ENCODE measurements at regions not wholly inside any gene's neighbourhood (a gene's known extent, or its start where the extent isn't known, plus 50 kb on each side); places are given as distances from the start of the nearest gene placed in this dataset.

DNA sequence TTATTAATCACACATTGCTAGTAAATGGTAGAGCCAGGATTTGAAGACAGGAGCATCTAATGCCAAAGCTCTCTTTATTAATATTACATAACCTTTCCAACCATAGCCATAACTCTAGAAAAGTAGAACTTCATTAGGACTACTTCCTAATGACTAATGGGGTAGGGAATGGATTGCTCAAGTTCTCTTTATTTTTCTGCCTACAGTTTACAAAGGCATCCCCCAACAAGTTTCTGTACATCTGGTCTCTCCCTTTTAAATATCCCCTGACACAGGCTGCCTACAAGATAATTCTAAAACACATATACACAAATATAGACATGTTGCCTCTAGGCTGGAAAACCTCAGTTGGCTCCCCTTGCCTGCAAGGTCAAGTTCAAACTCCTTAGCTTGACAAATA lies 534.9 kb downstream of the SOX6 start:
- H3K4me3 ChIP-seq (ENCODE audit: low read length, poor library complexity, severe bottlenecking): no peak overlapping the region
- no peaks in the 10 kb centered on the region for H3K36me3 ChIP-seq (ENCODE audit: insufficient read depth, low read length)
- no peaks in the 10 kb centered on the region for H3K79me2 ChIP-seq (ENCODE audit: insufficient read depth, low read length)
- no peaks in the 10 kb centered on the region for H3K9me3 ChIP-seq (ENCODE audit: insufficient read depth, low read depth, low read length)
- no peaks in the 10 kb centered on the region for H4K20me1 ChIP-seq (ENCODE audit: insufficient read depth, low read length, poor library complexity, severe bottlenecking)
- H2AFZ ChIP-seq (ENCODE audit: low read length): no peak overlapping the region
- H3K4me2 ChIP-seq (ENCODE audit: low read depth, low read length, poor library complexity, severe bottlenecking): no peak overlapping the region
- H3F3A ChIP-seq (ENCODE audit: low read depth): no peaks in the 10 kb centered on the region
- H3K4me1 ChIP-seq (ENCODE audit: insufficient read depth, low read length, poor library complexity, severe bottlenecking): no peaks in the 10 kb centered on the region
- H3K27me3 ChIP-seq (ENCODE audit: insufficient read depth, low read length, poor library complexity, severe bottlenecking): no peaks in the 10 kb centered on the region
- H3K9me2 ChIP-seq (replicated peaks; ENCODE audit: low read depth, low read length): no peaks in the 10 kb centered on the region
- no peak overlapping the region for H3K9ac ChIP-seq (ENCODE audit: low read depth, low read length, poor library complexity, severe bottlenecking)
- TF ChIP-seq EZH2phosphoT487 (IDR thresholded peaks at IDR 0.05; ENCODE audit: borderline replicate concordance): no peak

GRCh38 chr11:15824060-15824459 lies 532.3 kb downstream of the SOX6 start:
- Histone ChIP-seq H3K4me1 (ENCODE audit: insufficient read depth, low read length, poor library complexity, severe bottlenecking) (no peaks in the 10 kb centered on the region), H3F3A (ENCODE audit: low read depth) (no peaks in the 10 kb centered on the region), H3K4me3 (ENCODE audit: low read length, poor library complexity, severe bottlenecking) (no peak overlapping the region), H3K27me3 (ENCODE audit: insufficient read depth, low read length, poor library complexity, severe bottlenecking) (no peaks in the 10 kb centered on the region), H3K4me2 (ENCODE audit: low read depth, low read length, poor library complexity, severe bottlenecking) (no peak overlapping the region), H3K9me2 (replicated peaks; ENCODE audit: low read depth, low read length) (no peaks in the 10 kb centered on the region), H4K20me1 (ENCODE audit: insufficient read depth, low read length, poor library complexity, severe bottlenecking) (no peaks in the 10 kb centered on the region), H2AFZ (ENCODE audit: low read length) (no peak overlapping the region), H3K9ac (ENCODE audit: low read depth, low read length, poor library complexity, severe bottlenecking) (no peak overlapping the region), H3K79me2 (ENCODE audit: insufficient read depth, low read length) (no peaks in the 10 kb centered on the region), H3K36me3 (ENCODE audit: insufficient read depth, low read length) (no peaks in the 10 kb centered on the region), H3K9me3 (ENCODE audit: insufficient read depth, low read depth, low read length) (no peaks in the 10 kb centered on the region)
- no peak for TF ChIP-seq EZH2phosphoT487 (IDR thresholded peaks at IDR 0.05; ENCODE audit: borderline replicate concordance)
- no peak for TF ChIP-seq CTCF (conservative IDR thresholded peaks at IDR 0.05; ENCODE audit: low read length)

GRCh38 chr11:15825976-15826650 lies 530.2 kb downstream of the SOX6 start:
- Histone ChIP-seq H3K4me2 (ENCODE audit: low read depth, low read length, poor library complexity, severe bottlenecking) (no peak overlapping the region), H2AFZ (ENCODE audit: low read length) (no peak overlapping the region), H3K79me2 (ENCODE audit: insufficient read depth, low read length) (no peaks in the 10 kb centered on the region), H3K9me3 (ENCODE audit: insufficient read depth, low read depth, low read length) (no peaks in the 10 kb centered on the region), H3K9me2 (replicated peaks; ENCODE audit: low read depth, low read length) (no peaks in the 10 kb centered on the region), H3K27me3 (ENCODE audit: insufficient read depth, low read length, poor library complexity, severe bottlenecking) (no peaks in the 10 kb centered on the region), H3K4me1 (ENCODE audit: insufficient read depth, low read length, poor library complexity, severe bottlenecking) (no peaks in the 10 kb centered on the region), H3K9ac (ENCODE audit: low read depth, low read length, poor library complexity, severe bottlenecking) (no peak overlapping the region), H4K20me1 (ENCODE audit: insufficient read depth, low read length, poor library complexity, severe bottlenecking) (no peaks in the 10 kb centered on the region), H3F3A (ENCODE audit: low read depth) (no peaks in the 10 kb centered on the region), H3K36me3 (ENCODE audit: insufficient read depth, low read length) (no peaks in the 10 kb centered on the region), H3K4me3 (ENCODE audit: low read length, poor library complexity, severe bottlenecking) (no peak overlapping the region)
- TF ChIP-seq CTCF (conservative IDR thresholded peaks at IDR 0.05; ENCODE audit: low read length) (no peak), EZH2phosphoT487 (IDR thresholded peaks at IDR 0.05; ENCODE audit: borderline replicate concordance) (no peak)

DNA sequence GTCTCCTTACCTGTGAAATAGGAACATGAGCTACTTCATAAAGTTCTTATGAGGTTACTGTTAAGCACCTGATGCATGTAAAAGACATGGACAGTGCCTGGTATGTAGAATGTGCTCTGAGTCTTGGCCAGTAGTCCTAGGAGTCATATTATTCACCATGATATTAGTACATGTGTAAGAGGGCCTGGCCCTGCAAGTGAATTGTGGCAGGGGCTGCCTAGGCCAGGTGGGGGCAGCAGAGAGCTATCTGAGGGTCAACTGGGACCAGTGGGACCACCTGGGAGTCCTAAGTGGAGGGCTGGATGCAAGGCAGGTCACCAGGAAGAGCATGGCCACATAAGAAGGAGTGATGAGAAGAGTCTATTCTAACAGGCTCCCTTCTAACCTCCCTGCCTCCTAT lies 529.5 kb downstream of the SOX6 start:
- Histone ChIP-seq H2AFZ (ENCODE audit: low read length) (no peak overlapping the region), H3K79me2 (ENCODE audit: insufficient read depth, low read length) (no peaks in the 10 kb centered on the region), H3K4me3 (ENCODE audit: low read length, poor library complexity, severe bottlenecking) (no peak overlapping the region), H3K9me3 (ENCODE audit: insufficient read depth, low read depth, low read length) (no peaks in the 10 kb centered on the region), H3K9me2 (replicated peaks; ENCODE audit: low read depth, low read length) (no peaks in the 10 kb centered on the region), H3K36me3 (ENCODE audit: insufficient read depth, low read length) (no peaks in the 10 kb centered on the region), H3K27me3 (ENCODE audit: insufficient read depth, low read length, poor library complexity, severe bottlenecking) (no peaks in the 10 kb centered on the region), H3K4me2 (ENCODE audit: low read depth, low read length, poor library complexity, severe bottlenecking) (no peak overlapping the region), H3K9ac (ENCODE audit: low read depth, low read length, poor library complexity, severe bottlenecking) (no peak overlapping the region), H3K4me1 (ENCODE audit: insufficient read depth, low read length, poor library complexity, severe bottlenecking) (no peaks in the 10 kb centered on the region), H4K20me1 (ENCODE audit: insufficient read depth, low read length, poor library complexity, severe bottlenecking) (no peaks in the 10 kb centered on the region), H3F3A (ENCODE audit: low read depth) (no peaks in the 10 kb centered on the region)
- no peak for TF ChIP-seq EZH2phosphoT487 (IDR thresholded peaks at IDR 0.05; ENCODE audit: borderline replicate concordance)
- peak; percentile 88 for TF ChIP-seq CTCF (conservative IDR thresholded peaks at IDR 0.05; ENCODE audit: low read length)
